Liver (tissue), 8 donors: ENCODE measurements at regions not wholly inside any gene's neighbourhood (a gene's known extent, or its start where the extent isn't known, plus 50 kb on each side); places are given as distances from the start of the nearest gene placed in this dataset.
A peak's percentile ranks its signal among the peaks of the same experiment; 100 is the strongest.

Source experiments
- DNase-seq: peaks from one replicate; pipeline ENCODE4 v3.0.0-alpha.2; 2017; ENCODE audit warnings: low spot score
- H3K27ac ChIP-seq, 2 donors: one replicate each; pipeline ENCODE4 v1.7.0; 2013; ENCODE audit warnings: inconsistent platforms in 2 of 2, low read length in 2 of 2, control low read depth in 1 of 2, low read depth in 1 of 2, mild to moderate bottlenecking in 1 of 2
- H3K27me3 ChIP-seq, 4 donors: one replicate each; pipeline versions ENCODE4 v1.6.1 to v1.7.0; 2013; ENCODE audit warnings: low read length in 3 of 4, inconsistent platforms in 1 of 4, mild to moderate bottlenecking in 1 of 4, moderate library complexity in 1 of 4; ENCODE audit not compliant: control insufficient read depth in 4 of 4, insufficient read depth in 4 of 4
- H3K36me3 ChIP-seq, 4 donors: one replicate each; pipeline versions ENCODE4 v1.6.1 to v1.7.0; 2013; ENCODE audit warnings: low read length in 3 of 4, mild to moderate bottlenecking in 3 of 4, low read depth in 1 of 4, moderate library complexity in 1 of 4; ENCODE audit not compliant: control insufficient read depth in 4 of 4, insufficient read depth in 3 of 4
- H3K4me1 ChIP-seq, 4 donors: one replicate each; pipeline versions ENCODE4 v1.6.1 to v1.7.0; 2013; ENCODE audit warnings: low read length in 3 of 4, mild to moderate bottlenecking in 3 of 4, moderate library complexity in 1 of 4; ENCODE audit not compliant: control insufficient read depth in 4 of 4, insufficient read depth in 4 of 4
- H3K4me3 ChIP-seq, 3 donors: one replicate each; pipeline versions ENCODE4 v1.6.1 to v1.7.0; 2013; ENCODE audit warnings: low read length in 3 of 3, control low read depth in 1 of 3, low read depth in 1 of 3, mild to moderate bottlenecking in 1 of 3
- H3K9ac ChIP-seq, 2 donors: one replicate each; pipeline ENCODE4 v1.7.0; 2013; ENCODE audit warnings: low read length in 2 of 2, mild to moderate bottlenecking in 2 of 2, moderate library complexity in 2 of 2, control low read depth in 1 of 2, low read depth in 1 of 2
- H3K9me3 ChIP-seq, 4 donors: one replicate each; pipeline versions ENCODE4 v1.6.1 to v1.7.0; 2013; ENCODE audit warnings: low read length in 3 of 4; ENCODE audit not compliant: control insufficient read depth in 4 of 4
- ATF3 ChIP-seq: IDR thresholded peaks from 2 replicates; pipeline ENCODE4 v1.6.1; 2016; ENCODE audit warnings: antibody characterized with exemption
- CTCF ChIP-seq: fragments of 150-350 bp; IDR thresholded peaks from 2 replicates; pipeline ENCODE4 v1.5.1; 2017; ENCODE audit warnings: improper control_type of control experiment, low read depth, low read length; ENCODE audit not compliant: missing input control
- EGR1 ChIP-seq, 2 donors: IDR thresholded peaks; 2 replicates each; pipeline ENCODE4 v1.6.1; 2016 to 2018; ENCODE audit warnings: antibody characterized with exemption in 2 of 2, low read depth in 2 of 2
- FOXA1 ChIP-seq: IDR thresholded peaks from 2 replicates; pipeline ENCODE4 v1.6.1; 2016; ENCODE audit warnings: antibody characterized with exemption
- FOXA2 ChIP-seq: IDR thresholded peaks from 2 replicates; pipeline ENCODE4 v1.6.1; 2016; ENCODE audit warnings: antibody characterized with exemption
- GABPA ChIP-seq, 2 donors: IDR thresholded peaks in 1 of 2; conservative IDR thresholded peaks in 1 of 2; 2 replicates each; pipeline ENCODE4 v1.6.1; 2016; ENCODE audit warnings: antibody characterized with exemption in 2 of 2, mild to moderate bottlenecking in 1 of 2, moderate library complexity in 1 of 2
- HNF4A ChIP-seq, 2 donors: conservative IDR thresholded peaks; 2 replicates each; pipeline ENCODE4 v1.6.1; 2016; ENCODE audit warnings: antibody characterized with exemption in 2 of 2, mild to moderate bottlenecking in 2 of 2
- HNF4G ChIP-seq: IDR thresholded peaks from 2 replicates; pipeline ENCODE4 v1.6.1; 2016; ENCODE audit warnings: antibody characterized with exemption
- JUND ChIP-seq, 2 donors: IDR thresholded peaks; 2 replicates each; pipeline ENCODE4 v1.6.1; 2016; ENCODE audit warnings: antibody characterized with exemption in 2 of 2
- MAX ChIP-seq: IDR thresholded peaks from 2 replicates; pipeline ENCODE4 v1.6.1; 2016; ENCODE audit warnings: antibody characterized with exemption
- NR2F2 ChIP-seq: IDR thresholded peaks from 2 replicates; pipeline ENCODE4 v1.6.1; 2016; ENCODE audit warnings: antibody characterized with exemption
- RAD21 ChIP-seq, 2 donors: IDR thresholded peaks; 2 replicates each; pipeline ENCODE4 v1.6.1; 2016; ENCODE audit warnings: antibody characterized with exemption in 2 of 2, mild to moderate bottlenecking in 2 of 2
- REST ChIP-seq: IDR thresholded peaks from 2 replicates; pipeline ENCODE4 v1.6.1; 2016; ENCODE audit warnings: antibody characterized with exemption, mild to moderate bottlenecking
- RXRA ChIP-seq, 2 donors: IDR thresholded peaks; 2 replicates each; pipeline ENCODE4 v1.6.1; 2017 to 2018; ENCODE audit warnings: antibody characterized with exemption in 2 of 2, mild to moderate bottlenecking in 1 of 2
- SP1 ChIP-seq: IDR thresholded peaks from 2 replicates; pipeline ENCODE4 v1.6.1; 2018; ENCODE audit warnings: antibody characterized with exemption, mild to moderate bottlenecking
- TAF1 ChIP-seq: conservative IDR thresholded peaks from 2 replicates; pipeline ENCODE4 v1.6.1; 2016; ENCODE audit warnings: antibody characterized with exemption, mild to moderate bottlenecking
- YY1 ChIP-seq: IDR thresholded peaks from 2 replicates; pipeline ENCODE4 v1.6.1; 2016; ENCODE audit warnings: antibody characterized with exemption, mild to moderate bottlenecking
- ZBTB33 ChIP-seq: IDR thresholded peaks from 2 replicates; pipeline ENCODE4 v1.6.1; 2016; ENCODE audit warnings: antibody characterized with exemption
- WGBS: extraction: QIAGEN DNeasy Blood & Tissue Kit; methylation state at CpG from one replicate; pipeline ENCODE4 v1.1.7; 2013; 5-methylcytosine and 5-hydroxymethylcytosine counted together
- donor health status: healthy.
- donor health status: healthy.
- donor health status: healthy.
- donor health status: healthy.
- donor health status: healthy.

GRCh38 chr18:48475635-48476549 is 62.9 kb upstream of the CTIF start:
- peaks cover 0 to 4% (median 1%) of the 10 kb centered on the region in 4 donors for H3K4me1 ChIP-seq
- WGBS: 28% methylated on average over 8 of the region's 8 CpGs
- no peaks in the 10 kb centered on the region for H3K36me3 ChIP-seq
- TF ChIP-seq RAD21 (IDR thresholded peaks at IDR 0.05): peak; percentile 98 to 99
- no peak for TF ChIP-seq FOXA1
- TF ChIP-seq CTCF: peak; percentile 92
- no peak for TF ChIP-seq HNF4G
- TF ChIP-seq RXRA (IDR thresholded peaks at IDR 0.05): peak; percentile 1 to 35
- TF ChIP-seq MAX: no peak
- no peak for TF ChIP-seq JUND (IDR thresholded peaks at IDR 0.05)
- no peaks in the 10 kb centered on the region for H3K27me3 ChIP-seq
- no peak overlapping the region for H3K9ac ChIP-seq
- no peaks in the 10 kb centered on the region for H3K9me3 ChIP-seq
- no peak overlapping the region for H3K4me3 ChIP-seq
- no peak overlapping the region for H3K27ac ChIP-seq
- DNase-seq: no peak

GRCh38 chr18:48473816-48474215 is 64.6 kb upstream of the ZBTB7C start:
- WGBS: 96% methylated on average over 1 of the region's 1 CpG
- H3K27me3 ChIP-seq: no peaks in the 10 kb centered on the region
- H3K9me3 ChIP-seq: no peaks in the 10 kb centered on the region
- H3K4me3 ChIP-seq: no peak overlapping the region
- H3K4me1 ChIP-seq: peaks cover 0 to 4% (median 1%) of the 10 kb centered on the region in 4 donors
- H3K9ac ChIP-seq: no peak overlapping the region
- TF ChIP-seq REST (no peak), ZBTB33 (no peak), SP1 (no peak), FOXA2 (no peak), ATF3 (no peak), MAX (no peak), NR2F2 (no peak), GABPA (IDR thresholded peaks at IDR 0.05 in 1 of 2, conservative IDR thresholded peaks at IDR 0.05 in 1 of 2) (no peak), TAF1 (no peak), HNF4G (no peak), HNF4A (conservative IDR thresholded peaks at IDR 0.05) (no peak), RAD21 (IDR thresholded peaks at IDR 0.05) (no peak), CTCF (no peak), EGR1 (IDR thresholded peaks at IDR 0.05; ENCODE audit: low read depth in 2 of 2) (no peak), RXRA (IDR thresholded peaks at IDR 0.05) (no peak), YY1 (no peak)
- H3K27ac ChIP-seq: no peak overlapping the region
- no peak for DNase-seq
- no peaks in the 10 kb centered on the region for H3K36me3 ChIP-seq
